H1 (cell line): ENCODE measurements at regions not wholly inside any gene's neighbourhood (a gene's known extent, or its start where the extent isn't known, plus 50 kb on each side); places are given as distances from the start of the nearest gene placed in this dataset.

Experiments used
- ASH2L ChIP-seq: fragments of 200-600, 300-600 bp; sonication (generic); IDR thresholded peaks from one replicate; pipeline ENCODE4 v1.7.1; 2017; ENCODE audit warnings: low read length
- BACH1 ChIP-seq: IDR thresholded peaks from 2 replicates; pipeline ENCODE4 v1.6.1; 2012; ENCODE audit warnings: low read length, improper control_type of control experiment
- BRCA1 ChIP-seq: IDR thresholded peaks from 2 replicates; pipeline ENCODE4 v1.6.1; 2012; ENCODE audit warnings: low read depth, low read length, improper control_type of control experiment
- CHD1 ChIP-seq: IDR thresholded peaks from 2 replicates; pipeline ENCODE4 v1.6.1; 2012; ENCODE audit warnings: low read depth, low read length, improper control_type of control experiment
- CHD7 ChIP-seq: fragments of 300-600 bp; sonication (generic); IDR thresholded peaks from 2 replicates; pipeline ENCODE4 v1.7.1; 2012; ENCODE audit warnings: low read length, moderate library complexity, mild to moderate bottlenecking, inconsistent platforms; ENCODE audit not compliant: insufficient replicate concordance
- FOSL1 ChIP-seq: IDR thresholded peaks from 2 replicates; pipeline ENCODE4 v1.6.1; 2011; ENCODE audit warnings: mild to moderate bottlenecking, low read depth, low read length, moderate library complexity; ENCODE audit not compliant: insufficient read depth
- GABPA ChIP-seq: IDR thresholded peaks from 2 replicates; pipeline ENCODE4 v1.6.1; 2011; ENCODE audit warnings: mild to moderate bottlenecking, low read length, moderate library complexity, borderline replicate concordance; ENCODE audit not compliant: insufficient read depth
- KDM5A ChIP-seq: fragments of 200-600 bp; IDR thresholded peaks from 2 replicates; pipeline ENCODE4 v1.7.1; 2012; ENCODE audit warnings: mild to moderate bottlenecking, low read length, inconsistent platforms, mixed read lengths
- TEAD4 ChIP-seq: IDR thresholded peaks from 2 replicates; pipeline ENCODE4 v1.6.1; 2012; ENCODE audit warnings: low read depth, low read length, inconsistent platforms, mixed read lengths
- ZNF274 ChIP-seq: IDR thresholded peaks from 2 replicates; pipeline ENCODE4 v1.7.0; 2012; ENCODE audit warnings: low read length, borderline replicate concordance; ENCODE audit errors: extremely low read depth

GRCh38 chr10:130799532-130799931 is 512.0 kb downstream of the TCERG1L start (continued):
- TF ChIP-seq CHD7 (no peak), ZNF274 (no peak), CHD1 (no peak), BRCA1 (no peak), ASH2L (no peak), TEAD4 (no peak), BACH1 (no peak), GABPA (no peak), KDM5A (no peak), FOSL1 (no peak)
